ENCODE measurements at regions not wholly inside any gene's neighbourhood (a gene's known extent, or its start where the extent isn't known, plus 50 kb on each side); places are given as distances from the start of the nearest gene placed in this dataset.
"Not testable (repeated sequence)": the region's sequence is repeated elsewhere in the genome, so short reads cannot be mapped to it uniquely, and the experiment has no call there.

DNA sequence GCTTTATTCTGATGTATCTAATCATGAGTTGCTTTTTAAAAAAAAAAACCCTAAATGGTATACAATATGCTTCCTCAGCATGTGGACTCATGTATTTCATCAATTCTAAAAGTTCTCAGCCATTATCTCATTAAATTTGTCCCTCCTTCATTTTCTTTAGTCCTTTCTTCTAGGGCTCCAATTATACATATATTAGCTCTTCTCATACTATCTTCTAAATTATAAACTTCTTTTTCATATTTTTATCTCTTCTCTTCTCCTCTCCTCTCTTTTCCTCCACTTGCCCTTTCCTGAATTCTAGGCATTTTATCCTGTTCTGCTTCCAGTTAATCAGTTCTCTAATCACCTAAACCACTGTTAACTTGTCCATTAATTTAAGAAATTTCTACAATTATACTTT, 55.0 kb upstream of the IL33 start:
- DNase-seq, result no peak

GRCh38 chr9:6153425-6153824, 62.2 kb upstream of the IL33 start:
- DNase-seq, result no peak

DNA sequence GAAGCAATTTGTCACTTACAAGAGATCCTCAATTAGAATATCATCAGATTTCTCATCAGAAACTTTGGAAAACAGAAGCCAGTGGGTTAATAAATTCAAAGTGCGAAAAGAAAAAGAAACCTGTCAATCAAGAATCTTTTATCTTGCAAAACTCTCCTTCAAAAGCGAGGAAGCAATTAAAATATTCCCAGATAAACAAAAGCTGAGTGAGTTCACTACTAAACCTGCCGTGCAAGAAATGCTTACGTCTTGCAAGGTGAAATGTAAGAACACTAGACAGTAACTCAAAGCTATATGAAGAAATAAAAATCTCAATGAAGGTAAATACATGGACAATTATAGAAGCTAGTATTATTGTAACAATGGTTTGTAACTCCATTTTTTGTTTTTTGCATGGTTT, 62.8 kb upstream of the IL33 start:
- DNase-seq, result no peak

- DNase-seq, result no peak
These were observed 65.1 kb upstream of the IL33 start for GRCh38 chr9:6150483-6150882.

DNA sequence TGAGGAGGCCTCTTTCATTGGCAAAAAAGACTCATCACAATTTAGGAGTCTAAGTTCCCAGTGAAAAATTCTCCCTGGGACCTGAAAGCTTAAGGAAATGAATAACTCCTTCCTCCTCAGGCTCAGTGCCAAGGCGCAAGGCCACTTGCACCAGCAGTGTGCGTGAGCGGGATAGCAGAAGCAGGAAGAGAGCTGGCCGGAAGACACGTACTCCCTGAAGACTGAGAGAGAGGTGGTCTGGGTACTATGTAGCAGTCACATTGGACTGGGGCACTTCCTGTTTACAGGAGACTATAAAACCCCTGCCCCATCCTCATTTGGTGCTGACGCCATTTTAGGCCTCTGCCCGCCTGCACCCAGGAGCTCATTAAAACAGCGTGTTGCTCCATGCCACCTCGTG, 66.3 kb upstream of the IL33 start:
- no peak for DNase-seq

DNA sequence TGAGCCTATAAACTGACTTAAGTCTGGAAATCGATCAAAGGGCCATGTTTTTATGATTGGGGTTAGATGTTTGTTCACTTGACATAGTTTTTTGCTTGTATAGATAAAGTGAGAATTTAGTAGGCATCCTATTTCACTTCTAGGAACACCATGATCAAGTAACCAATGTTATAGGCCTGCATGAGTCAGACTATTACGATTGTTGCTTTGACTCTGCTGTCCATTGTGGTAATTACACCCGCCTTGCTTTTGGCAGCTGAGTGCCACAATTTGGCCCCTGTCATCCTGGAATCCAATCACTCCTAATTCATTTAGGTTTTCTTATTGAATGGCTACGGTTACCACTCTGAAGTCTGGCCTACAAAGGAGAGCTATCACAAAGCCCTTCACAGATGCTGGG, 67.8 kb upstream of the IL33 start:
- no peak for DNase-seq

- DNase-seq, result no peak
These were observed 70.7 kb upstream of the IL33 start for GRCh38 chr9:6144947-6145346.

- no peak for DNase-seq
These were observed 72.7 kb upstream of the IL33 start for GRCh38 chr9:6142799-6143454.

DNA sequence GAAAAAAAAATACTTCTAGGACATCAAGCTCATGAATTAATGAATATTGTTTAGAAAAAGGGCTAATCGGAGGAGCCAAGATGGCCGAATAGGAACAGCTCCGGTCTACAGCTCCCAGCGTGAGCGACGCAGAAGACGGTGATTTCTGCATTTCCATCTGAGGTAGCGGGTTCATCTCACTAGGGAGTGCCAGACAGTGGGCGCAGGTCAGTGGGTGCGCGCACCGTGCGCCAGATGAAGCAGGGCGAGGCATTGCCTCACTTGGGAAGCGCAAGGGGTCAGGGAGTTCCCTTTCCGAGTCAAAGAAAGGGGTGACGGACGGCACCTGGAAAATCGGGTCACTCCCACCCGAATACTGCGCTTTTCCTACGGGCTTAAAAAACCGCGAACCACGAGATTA, 79.8 kb upstream of the IL33 start:
- DNase-seq, result not testable (repeated sequence)

- DNase-seq, result no peak
These were observed 80.9 kb upstream of the IL33 start for GRCh38 chr9:6134661-6135180.

DNA sequence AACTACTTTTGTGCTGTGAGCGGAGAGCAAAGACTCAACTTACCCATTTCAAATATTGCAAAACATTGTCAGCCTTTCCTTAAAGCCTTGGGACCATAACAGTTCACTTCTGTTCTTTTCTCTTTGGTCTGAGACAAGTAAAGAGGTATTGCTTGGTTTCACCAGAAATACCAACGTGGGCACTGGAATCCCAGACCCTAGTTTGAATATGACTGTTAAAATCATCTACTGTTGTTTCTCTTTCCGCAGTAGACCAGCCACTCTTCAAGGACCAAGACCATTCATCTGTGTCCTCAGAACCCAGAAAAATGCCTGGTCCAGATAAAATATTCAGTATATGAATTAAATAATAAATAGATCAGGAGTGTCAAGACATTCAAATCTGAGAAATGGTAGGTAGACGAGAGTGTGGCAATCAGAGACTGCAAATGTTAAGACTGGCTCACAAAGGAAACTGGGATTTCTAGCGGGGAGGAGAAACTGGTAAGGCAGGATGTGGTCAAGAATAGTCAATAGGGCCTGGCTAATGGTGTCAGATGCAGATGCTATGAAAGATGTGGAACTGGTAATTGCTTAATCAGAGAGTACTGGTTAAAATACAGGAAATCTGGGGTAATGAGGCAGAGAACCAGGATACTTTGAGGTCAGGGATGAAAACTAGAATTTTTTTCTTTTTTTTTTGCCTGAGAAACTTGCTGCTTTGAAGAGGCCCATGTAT, 82.1 kb upstream of the IL33 start:
- DNase-seq, result no peak

DNA sequence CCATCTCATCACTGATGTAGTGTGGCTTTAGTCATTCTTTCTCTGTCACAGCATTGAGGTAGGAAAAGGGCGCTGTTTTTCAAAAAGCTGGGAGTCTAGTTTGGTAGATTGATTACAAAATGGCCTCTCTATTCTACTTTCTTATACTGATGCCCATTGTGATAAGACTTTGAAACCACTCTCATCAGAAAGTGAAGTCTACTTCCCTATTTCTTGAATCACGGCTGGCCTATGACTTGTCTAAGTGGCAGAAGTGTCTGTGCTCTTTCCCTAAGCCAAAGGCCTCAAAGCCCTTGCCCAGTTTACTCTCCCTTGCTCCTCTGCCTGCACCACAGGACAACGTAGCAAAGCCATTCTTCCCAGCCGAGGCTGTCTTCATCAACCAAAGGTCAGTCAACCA, 83.0 kb upstream of the IL33 start:
- no peak for DNase-seq

- no peak for DNase-seq
These were observed 87.6 kb upstream of the IL33 start for GRCh38 chr9:6128030-6128429.

GRCh38 chr9:6126377-6126776, 89.2 kb upstream of the IL33 start:
- DNase-seq, result no peak

DNA sequence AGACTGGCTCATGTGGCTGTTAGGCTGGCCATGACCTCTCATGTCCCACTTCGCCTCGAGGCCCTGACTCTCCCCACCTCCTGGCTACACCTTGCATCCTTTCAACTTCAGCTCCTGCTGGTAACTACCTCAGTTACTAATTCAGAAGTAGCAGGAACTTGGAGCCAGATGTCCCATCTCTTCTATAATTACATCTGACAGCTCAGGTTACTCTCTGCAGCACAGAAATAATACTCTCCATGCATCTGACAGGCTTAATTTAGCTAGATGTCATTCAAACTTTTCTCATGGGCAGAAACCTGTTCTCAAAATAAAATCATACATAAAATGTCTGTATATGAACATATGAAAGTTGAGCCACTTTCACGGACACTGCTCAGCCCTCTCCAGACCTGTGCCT, 92.2 kb upstream of the IL33 start:
- DNase-seq, result no peak

- no peak for DNase-seq
These were observed 93.9 kb upstream of the IL33 start for GRCh38 chr9:6121707-6122106.

- DNase-seq, result no peak
These were observed 99.0 kb upstream of the RANBP6 start for GRCh38 chr9:6114424-6114823.

DNA sequence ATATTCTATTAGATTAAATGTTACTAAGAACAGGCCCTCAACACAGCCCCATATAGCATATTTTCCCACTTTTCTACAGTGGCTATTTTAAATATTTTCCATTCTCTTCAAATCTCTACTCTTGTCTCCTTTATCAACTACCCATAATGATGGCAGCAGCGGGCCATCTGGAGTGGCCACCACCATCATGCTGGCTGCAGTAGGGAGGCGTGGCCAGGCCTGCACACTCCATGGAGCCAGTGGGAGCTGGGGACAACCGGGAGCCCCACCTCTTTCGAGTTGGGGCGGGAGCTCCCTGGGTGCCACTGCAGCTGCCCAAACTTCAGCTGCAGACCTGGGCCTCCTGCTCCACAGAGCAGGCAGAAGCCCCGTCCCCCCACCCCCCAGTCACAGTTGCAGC, 98.4 kb upstream of the RANBP6 start:
- no peak for DNase-seq

- no peak for DNase-seq
These were observed 97.9 kb upstream of the RANBP6 start for GRCh38 chr9:6113312-6113711.

DNA sequence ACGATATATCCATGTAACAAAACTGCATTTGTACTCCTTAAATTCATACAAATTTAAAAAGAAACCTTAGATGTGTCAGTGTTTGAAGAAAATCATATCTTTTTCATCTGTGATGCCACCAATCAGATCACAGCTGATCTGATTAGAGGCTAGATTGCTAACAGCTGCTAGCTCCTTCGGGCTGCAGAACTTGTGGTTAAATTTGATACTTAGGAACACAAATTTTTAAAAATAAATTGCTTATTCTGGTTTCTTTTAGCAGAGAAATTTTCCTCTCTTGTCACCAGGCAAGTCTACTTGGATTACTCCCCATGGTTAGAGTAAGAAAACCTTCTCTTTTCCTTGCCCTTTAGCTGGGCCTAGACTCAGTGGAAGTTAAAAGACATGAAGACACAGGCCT, 94.6 kb upstream of the RANBP6 start:
- DNase-seq, result no peak

- no peak for DNase-seq
These were observed 94.1 kb upstream of the RANBP6 start for GRCh38 chr9:6109571-6109970.

DNA sequence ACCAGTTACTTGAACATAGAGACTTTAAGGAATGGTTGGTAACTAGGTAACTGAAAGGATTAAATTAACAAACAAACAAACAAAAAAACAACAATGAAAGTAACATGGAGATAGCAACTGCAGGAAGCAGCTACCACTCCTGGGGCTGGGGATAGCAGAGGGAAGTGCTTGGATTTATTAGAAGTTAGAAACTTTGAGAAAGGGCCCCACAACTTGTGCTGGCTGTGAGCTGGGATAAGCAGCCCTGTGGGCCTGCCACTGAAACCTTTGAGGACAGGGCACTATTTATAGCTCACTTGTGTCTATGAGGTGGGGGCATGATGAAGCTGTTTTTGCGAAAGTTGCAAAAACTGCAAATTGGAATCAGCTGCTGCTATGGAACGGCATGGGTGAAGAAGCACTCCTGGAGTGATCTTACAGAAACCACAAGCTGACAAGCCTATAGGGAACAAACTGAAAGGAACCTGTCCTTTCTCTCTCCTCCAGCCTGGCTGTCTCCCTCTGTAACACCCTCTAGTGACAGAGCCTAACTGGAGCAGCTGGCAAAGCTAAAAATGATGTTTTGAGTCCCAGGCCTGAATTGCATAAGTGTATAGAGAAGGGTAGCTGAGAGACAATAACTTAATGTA, 91.4 kb upstream of the RANBP6 start:
- peak; percentile 32 for DNase-seq

DNA sequence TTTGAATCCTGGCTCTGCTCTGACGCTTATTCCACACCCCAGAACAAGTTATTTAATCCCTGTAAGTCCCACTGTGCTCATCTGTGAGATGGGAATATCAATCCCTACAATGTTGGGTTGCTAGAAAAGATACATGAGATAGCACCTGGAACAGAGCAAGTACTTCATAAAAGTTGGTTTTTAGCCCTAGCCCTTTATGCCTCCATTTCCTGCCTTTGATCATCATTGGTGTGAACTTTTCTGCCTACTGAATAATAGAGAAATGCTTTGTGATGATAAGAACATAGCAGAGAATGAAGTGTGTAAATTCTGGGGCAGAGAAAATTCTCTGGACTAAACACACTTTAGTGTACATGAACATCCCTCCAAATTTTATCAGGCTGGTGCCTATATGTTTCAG, 90.3 kb upstream of the RANBP6 start:
- DNase-seq, result no peak

- not testable (repeated sequence) for DNase-seq
These were observed 89.0 kb upstream of the RANBP6 start for GRCh38 chr9:6104406-6104805.

All from GDM1 (cell line).